DLD1 (cell line): ENCODE measurements at regions not wholly inside any gene's neighbourhood (a gene's known extent, or its start where the extent isn't known, plus 50 kb on each side); places are given as distances from the start of the nearest gene placed in this dataset.

Source experiments
- in situ Hi-C: cut with HindIII; loops from 2 replicates; pipeline ENCODE4 v1.10.0; 2017; ENCODE audit warnings: low sequenced_read_pairs

DNA sequence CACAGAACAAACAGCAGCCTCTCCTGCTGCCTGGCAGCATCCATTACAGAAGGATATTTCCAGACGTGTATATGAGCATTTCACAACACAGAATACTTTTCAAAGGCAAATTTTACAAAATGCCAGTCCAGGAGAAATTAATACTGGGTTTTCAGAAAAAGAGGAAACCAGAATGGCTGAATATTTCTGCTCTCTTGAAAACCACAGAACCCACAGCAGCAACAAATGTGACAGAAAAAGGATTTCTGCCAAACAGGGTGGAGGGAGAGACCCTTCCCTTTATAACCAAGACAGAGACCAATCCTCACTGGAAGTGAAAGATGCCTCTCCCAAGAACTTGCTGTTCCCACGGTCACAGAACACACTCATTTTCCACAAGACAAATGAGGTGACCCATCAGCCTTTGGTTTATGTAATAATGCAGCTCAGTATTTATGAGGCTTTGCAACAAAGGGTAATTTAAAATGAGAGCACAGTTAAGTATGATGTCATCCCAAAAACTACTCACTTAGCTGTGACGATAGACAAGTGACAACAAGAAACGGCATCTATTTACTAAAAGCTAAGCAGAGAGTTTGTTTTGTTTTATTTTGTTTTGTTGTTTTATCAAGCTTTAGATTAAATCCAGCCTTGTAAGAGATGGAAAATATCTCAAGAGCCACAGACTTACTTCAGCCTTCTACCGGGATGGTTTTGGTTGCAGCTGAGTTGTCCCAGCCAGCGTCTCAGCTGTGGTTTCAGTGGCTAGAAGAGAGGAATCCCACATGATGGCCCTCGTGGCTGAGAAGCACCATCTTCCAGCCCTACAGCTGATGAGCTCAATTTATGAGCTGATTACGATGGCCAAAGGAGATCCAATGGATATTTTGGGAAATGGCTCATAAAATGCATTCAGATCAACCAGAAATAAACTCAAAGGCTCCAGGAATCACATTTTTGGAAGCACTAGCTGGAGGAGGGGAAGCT is 249.3 kb upstream of the AGAP1 start:
- in situ Hi-C loops, result no loop called here

DNA sequence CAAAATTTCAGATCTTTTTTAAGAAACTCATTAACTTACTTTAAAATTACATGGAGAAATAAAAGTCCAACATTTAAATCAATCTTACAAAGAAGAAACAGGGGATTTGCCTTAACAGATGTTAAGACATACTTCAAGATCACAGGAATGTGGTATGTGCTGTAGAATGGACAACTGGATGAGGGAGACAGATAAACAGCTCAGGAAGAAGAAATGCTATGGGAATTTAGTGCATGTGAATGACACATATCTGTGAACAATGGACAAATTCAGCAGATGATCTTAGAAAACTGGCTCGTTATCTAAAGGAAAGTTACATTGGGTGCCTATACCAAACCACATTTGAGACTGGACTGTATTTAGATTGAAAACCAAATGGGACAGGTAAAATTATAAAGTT is 246.8 kb upstream of the AGAP1 start:
- in situ Hi-C loops, result no loop called here

DNA sequence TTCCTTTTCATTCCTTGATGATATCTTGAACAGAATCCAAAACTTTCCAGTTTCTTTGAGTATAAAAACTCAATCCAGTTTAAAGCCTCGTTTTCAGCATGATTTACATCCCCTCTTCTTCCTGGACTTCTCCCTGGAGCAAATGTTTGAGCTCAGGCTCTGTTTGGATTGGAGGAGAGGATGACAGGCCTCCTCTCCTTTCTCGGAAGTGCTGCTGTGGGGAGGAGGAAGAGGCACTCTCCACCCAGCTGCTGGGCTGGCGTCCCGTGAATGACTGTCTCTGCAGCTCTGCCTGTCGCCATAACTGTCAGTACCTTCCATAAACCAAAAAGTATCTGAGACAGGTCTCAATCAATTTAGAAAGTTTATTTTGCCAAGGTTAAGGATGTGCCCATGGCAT is 238.2 kb upstream of the AGAP1 start:
- in situ Hi-C loops, result no loop called here

DNA sequence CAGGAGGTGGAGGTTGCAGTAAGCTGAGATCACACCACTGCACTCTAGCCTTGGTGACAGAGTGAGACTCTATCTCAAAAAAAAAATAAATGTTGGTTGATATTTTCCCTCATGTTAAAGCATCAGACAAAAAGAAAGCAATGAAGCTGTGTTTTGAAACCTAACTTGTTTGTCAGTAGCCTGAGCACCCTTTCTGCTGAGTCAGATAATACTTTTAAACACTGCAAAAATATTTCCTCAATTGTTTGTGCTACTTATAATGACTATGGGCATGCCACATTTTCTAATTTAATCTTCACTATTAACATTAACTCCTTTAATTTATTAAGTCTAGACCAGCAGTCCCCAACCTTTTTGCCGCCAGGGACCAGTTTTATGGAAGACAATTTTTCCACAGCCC is 236.3 kb upstream of the AGAP1 start:
- in situ Hi-C loops, result no loop called here

DNA sequence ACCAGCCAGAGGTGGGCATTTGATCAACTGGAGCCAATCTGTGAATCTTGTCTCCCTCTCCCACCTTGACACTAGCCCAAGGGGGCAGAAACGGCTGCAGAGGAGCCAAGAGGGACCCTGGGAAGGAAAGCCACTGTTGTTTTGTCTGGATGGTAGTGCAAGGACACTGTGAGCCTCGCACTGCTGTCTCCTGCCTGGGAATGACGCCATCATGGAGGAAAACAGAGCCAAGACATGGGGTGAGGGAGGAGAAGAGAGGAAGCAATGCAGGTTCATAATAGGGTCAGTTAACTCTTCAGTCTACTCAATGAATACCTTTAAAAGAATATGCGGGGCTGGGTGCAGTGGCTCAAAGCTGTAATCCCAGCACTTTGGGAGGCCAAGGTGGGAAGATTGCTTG is 231.1 kb upstream of the AGAP1 start:
- in situ Hi-C loops, result no loop called here

DNA sequence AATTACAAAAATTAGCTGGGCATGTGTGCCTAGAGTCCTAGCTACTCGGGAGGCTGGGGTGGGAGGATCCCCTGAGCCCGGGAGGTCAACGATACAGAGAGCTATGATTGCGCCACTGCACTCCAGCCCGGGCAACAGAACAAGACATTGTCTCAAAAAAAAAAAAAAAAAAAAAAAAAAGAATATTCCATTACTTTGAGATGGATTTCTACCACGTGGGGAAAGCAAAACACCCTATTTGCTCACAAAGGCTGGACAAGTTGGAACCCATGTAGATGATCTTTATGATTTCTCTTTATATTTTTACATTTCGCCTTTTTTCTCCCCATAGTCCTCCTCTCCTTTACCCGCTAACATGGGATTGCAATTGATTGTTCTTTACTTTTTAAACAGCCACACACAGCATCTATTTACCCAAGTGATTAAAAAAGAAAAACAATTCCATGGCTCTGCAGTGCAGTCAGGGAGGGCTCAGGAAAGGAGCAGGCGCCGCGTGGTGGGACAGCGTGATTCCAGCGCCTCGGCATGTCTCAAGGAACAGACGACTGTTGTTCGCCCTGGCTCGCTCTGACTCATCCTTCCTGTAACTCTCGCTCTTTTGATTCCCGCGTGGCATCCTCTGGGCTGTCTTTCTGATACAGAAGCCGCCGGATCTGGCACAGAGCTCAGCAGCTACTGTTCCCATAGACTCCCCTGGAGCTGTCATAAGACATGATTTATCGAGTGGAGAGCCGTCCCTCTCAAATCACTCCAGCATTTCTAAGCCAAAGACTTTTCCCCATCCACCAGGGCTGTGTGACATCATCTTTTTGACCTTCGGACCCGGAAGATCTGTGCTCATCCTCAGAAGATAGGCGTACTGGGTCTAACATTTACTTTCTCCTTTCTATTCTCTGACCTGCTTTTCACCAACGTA is 230.4 kb upstream of the AGAP1 start:
- in situ Hi-C loops, result no loop called here

DNA sequence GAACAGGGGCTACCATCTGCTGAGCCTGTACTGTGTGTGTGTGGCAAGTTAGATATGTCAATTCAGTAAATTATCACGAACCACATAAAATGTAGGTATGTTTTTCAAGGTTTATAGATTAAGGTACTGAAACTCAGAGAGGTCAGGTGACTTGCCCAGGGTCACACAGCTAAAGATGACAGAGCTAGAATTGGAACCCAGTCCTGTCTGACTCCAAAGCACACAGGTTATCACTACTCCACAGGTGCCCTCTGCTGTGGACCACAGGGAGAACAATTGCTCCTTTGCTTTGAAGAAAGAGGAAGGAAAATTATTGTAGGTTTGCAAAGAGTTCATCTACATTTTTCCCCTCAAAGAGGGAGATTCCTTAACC is 229.7 kb upstream of the AGAP1 start:
- in situ Hi-C loops, result no loop called here

DNA sequence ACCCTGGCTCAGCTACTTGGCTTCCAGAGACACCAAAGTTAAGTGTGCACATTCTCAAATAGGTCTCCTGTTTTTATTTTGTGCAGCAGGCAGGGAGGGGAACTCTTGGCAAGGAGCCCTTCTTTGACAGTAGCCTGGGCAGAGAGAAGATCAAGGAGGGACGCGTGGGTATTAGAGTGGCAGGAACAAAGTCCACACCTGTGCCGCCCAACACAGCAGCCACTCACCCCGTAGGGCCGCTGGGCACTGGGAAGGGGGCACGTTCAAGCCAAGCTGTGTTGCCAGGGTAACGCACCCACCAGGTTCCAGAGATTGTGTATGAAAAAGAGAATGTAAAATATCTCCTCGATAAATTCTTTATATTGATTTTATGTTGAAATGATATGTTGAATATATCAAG is 229.3 kb upstream of the AGAP1 start:
- in situ Hi-C loops, result no loop called here

DNA sequence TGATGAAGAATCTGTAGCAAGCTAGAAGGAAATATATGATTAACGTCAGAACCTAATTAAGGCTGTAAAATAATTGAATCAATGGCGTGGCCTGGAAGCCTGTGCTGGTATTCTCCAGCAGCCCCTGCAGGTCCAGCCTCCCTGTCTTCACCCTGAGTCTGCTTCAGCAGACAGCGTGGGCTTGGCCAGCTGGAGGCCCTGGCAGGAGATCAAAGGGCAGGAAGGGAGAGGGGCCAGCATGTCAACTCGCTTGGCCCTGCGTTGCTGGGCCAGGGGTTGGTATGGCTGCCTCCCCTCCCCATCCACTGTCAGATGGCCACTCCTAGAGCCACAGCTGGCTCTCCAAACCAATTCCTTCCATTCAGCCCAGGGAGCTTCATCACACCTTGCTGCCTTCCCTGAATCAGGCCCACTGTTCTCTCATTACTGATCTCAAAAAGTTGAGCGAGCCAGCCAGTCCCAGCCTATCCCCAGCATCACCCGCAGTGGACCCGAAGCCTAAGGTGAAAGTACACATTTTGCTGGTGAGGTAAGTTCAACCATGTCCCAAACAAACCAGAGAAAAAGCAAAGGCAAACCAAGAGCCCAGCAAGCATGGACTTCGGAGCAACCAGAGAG is 228.4 kb upstream of the AGAP1 start:
- in situ Hi-C loops, result no loop called here

DNA sequence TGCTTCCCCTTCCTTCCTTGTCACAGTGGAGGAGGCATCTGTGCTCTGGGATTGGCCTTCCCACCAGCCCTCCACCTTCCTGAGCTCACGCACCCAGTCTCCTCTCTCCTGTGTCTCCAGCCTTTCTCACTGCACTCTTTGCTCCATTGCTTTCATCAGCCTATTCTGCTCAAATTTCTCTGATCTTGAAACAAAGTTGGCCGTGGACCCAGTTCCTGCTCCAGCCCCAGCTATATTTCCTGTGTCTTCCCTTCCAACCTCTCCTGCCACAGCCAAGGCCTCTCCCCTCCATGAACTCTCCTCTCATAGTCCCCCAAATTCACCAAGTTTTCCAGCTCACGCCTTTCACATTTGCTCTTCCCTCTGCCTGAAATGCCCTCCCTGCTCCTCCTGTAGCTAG is 226.6 kb upstream of the AGAP1 start:
- in situ Hi-C loops, result no loop called here

DNA sequence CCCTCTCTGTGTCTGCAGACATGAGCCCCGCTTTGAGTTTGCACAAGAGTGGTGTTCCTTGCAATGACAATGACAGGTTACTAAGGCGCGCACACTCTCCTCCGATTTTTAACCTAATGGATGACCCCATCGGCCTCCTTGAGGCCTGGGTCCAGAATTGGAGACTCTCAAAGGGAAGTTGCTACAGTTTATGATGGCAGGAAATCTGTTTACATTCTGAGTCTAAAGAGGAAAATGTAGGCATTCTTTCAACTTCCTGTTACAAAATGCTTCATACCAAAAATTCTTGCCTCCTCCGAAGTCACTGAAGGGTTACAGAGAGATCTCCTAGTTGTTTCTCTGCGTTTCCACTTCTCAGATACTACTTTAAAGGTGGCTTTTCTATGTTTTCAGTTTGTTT is 225.3 kb upstream of the AGAP1 start:
- in situ Hi-C loops, result no loop called here

DNA sequence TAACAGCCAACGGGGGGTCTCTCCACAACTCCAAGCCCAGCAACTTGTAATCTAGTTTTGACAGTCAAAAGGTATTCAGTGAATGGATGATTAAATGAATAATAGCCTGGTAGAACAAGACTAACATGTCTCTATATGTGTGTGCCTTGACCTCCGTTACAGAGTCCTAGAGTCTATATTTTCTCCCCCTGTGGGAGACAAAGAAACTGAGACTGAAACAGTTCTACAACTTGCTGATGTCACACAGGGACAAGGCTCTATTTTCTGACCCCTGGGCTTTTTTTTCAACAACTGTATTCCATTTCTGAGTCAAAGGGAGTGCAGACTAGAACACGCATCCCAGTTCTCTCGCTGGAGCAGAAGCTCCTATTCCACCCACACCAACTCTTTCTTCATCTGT is 223.6 kb upstream of the AGAP1 start:
- in situ Hi-C loops, result no loop called here

DNA sequence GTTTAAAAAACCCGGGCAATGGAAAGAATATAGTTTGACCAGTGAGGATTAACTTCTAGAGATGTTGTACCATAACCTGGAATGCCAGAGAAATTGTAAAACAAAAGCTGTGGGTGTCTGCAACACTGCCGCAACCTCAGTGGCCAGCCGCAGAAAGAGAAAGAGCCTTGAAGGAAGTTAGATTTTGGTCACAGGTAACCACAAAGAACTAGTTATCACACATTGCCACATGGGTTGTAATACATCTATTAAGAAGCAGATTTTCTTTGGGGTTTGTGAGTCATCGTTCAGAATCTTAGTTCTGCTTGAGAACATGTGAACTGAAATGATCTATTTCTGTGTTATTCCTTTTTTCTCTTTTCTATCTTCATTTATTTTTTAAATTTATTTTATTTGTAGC is 222.9 kb upstream of the AGAP1 start:
- in situ Hi-C loops, result no loop called here

DNA sequence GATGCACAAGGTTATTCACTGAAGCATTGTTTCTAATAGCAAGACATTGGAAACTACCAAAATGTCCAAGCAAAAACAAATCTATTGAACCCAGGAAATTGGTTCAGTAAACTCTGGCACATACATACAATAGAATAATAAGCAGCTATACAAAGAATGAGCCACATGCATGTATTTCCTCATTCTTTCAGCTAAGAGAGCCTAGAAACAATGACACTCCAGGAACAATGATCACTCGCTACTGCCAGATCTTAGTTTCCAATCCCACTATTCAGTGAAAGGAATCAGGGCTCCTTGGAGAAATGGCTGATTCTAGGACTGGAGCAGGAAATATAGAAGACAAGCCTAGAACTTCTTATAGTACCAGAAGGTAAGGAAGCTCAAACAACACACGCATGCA is 221.9 kb upstream of the AGAP1 start:
- in situ Hi-C loops, result no loop called here

DNA sequence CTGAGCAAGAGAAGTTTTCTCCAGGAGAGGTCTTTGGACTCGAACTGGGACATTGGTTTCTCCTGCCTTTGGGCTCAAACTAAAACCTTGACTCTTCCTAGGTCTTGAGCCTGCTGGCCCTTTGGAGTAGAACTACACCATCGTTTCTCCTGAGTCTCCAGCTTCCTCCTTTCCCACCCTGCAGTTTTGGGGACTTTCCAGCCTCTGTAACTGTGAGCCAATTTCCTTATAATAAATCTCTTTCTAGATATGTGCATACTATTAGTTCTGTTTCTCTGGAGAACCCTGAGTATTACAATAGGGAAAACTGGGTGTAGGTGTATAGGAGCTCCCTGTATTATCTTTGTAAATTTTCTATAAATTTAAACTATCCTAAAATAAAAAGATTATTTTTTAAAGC is 219.8 kb upstream of the AGAP1 start:
- in situ Hi-C loops, result no loop called here

DNA sequence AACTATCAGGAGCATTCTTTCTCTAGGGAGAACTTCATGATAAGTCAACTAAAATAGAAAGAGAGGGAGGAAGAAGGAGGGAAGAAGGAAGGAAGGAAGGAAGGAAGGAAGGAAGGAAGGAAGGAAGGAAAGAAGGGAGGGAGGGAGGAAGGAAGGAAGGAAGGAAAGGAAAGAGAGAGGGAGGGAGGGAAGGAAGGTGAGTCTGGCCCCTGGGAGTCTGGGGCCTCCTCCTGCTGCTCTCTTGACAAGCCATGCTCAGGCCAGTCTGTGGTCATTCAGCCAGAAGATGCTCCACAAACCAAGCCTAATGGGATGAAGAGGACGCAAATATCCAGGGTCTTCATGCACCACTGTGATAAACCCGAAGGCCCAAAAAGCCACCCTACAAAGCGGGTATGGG is 216.4 kb upstream of the AGAP1 start:
- in situ Hi-C loops, result no loop called here

DNA sequence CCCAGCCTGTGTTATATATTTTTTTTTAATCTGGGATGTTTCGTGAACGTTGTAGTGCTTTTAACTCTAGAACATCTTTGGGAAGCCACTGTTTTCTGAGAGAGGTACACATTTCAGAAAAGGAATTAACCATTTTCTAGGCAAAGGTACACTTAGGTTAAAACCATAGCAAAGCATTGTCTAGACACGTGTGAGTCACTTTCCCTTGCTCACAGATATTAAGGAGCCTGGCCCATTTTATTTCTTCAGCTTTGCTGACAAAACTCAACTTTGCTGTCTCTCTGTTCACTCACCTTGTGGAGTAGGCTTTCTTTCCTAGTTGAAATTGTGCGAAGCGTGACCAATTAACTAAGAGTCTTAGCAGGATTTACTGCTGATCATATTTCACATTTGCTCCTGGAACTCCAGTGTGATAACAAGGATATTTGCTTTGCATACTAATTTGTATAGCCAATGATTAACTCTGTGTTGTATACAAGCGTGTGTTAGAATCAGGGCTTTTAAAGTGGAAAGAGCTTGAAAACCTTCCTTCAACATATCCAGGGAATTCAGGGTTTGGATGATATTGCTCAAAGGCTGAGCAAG is 215.0 kb upstream of the AGAP1 start:
- in situ Hi-C loops, result no loop called here

DNA sequence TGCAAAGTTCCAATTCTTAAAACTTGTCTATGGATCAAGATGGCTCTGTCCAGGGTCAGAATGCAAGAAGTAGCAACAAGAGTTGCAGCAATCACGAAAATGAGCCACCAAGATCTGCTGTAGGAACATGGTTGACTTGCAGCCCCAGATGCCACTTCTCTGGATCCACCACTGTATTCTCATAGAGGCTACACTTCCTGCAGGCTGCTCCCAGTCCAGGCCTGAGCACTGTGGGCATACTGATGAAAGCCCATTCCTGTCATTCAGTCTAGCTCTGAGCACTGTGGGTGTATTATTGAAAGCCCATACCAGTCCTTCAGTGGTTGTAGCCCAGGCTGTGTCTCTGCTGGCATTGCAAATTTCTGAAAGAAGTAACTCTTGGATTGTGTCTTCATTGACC is 213.9 kb upstream of the AGAP1 start:
- in situ Hi-C loops, result no loop called here

DNA sequence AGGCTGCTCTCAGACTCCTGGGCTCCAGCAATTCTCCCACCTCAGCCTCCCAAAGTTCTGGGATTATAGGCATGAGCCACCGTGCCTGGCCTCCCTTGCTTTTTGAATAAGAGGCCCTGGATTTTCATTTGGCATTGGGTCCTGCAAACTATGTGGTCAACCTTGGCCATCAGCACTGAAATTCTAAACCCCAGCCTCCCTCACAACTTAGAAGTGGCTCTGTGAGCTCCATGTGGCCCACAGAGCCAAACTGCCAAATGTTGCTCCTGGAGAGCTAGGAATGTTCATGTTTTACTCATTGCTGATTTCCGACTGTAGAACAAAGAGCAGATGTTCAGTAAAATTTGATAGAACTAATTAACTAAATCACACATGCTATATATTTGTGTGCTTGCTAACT is 210.6 kb upstream of the AGAP1 start:
- in situ Hi-C loops, result no loop called here

DNA sequence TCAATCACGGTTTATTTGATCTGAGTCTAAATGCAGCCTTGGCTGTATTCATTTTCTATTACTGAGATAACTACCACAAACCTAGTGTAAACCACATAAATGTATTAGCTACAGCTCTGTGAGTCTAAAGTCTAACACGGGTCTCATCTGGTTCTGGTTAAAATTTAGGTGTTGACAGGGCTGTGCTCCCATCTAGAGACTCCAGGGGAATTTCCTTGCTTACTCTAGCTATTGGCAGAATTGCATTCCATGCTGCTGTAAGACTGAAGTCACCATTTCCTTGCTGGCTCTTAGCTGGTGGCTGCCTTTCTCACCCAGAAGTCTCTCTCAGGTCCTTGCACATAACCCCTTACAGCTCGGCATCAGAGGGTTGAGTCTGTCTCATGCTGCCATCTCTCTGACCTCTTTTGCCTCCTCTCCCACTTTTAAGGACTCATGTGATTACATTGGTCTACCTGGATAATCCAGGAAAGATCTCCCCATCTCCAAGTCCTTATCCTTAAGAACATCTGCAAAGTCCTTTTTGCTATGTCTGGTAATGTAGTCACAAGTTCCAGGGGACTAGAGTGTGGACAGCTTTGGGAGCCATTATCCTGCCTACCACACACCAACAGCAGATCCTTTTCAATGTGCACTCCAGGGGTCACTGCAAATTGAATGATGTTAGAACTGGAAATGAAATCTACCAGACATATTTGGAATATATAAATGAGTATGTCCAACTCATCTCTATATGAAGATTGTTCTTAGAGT is 207.0 kb upstream of the AGAP1 start:
- in situ Hi-C loops, result no loop called here

DNA sequence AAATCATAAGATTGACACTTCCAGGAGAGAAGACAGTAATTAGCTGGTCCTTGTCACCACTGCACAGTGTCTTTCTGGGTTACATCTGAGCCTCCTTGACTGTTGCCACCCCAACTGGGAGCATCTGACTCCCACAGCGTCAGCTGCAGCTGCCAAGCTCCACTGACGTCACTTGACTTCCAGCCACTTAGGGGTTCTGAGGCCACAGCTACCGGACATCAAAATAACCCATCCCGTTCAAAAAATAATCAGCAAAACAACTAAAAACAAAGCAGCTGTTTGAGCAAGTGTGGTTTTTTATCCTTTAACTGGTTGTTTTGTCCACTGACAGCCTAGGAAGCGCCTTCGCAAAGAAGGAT is 206.5 kb upstream of the AGAP1 start:
- in situ Hi-C loops, result no loop called here
